EL (cell line): ENCODE measurements at regions not wholly inside any gene's neighbourhood (a gene's known extent, or its start where the extent isn't known, plus 50 kb on each side); places are given as distances from the start of the nearest gene placed in this dataset.

Experiments
- DNase-seq: peaks from one replicate; pipeline ENCODE4 v3.0.0-alpha.2; 2016

DNA sequence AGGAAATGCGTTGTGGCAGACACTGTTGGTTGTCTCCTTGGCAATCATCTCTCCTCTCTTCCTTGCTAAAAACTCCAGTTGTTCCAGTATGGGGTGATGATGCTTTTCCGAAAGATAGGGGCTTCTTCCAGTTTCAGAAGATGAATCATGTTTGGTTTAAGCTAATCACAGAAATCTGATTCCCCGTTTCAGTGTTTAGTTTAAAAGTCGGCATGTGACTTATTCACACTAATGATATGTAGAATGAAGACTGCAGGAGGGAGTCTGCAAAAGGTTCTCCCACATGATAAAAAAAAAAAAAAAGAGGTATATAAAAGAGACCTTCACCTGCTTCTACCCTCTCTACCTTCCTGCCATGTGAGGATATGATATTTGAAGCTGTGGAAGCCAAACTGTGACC lies 239.0 kb upstream of the SIX2 start:
- DNase-seq = no peak

DNA sequence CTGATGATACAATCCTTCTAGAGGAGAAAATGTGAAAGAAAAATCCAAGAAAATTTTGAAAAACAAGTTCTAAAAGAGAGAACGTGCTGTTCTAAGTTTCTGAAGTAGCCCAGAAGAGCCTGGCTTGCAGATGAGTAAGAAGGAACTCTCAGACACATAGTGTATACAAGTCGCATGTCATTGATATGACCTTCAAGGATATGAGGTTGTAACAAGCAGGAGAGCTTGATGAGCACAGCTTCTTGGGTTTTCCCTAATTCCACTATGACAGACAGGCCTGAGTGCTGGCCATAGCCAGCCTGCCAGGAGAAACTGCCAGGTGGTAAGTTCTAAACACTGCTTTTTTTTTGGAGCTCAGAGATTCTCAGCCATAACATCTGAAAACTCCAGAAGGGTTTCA lies 235.7 kb upstream of the SIX2 start:
- no peak for DNase-seq

DNA sequence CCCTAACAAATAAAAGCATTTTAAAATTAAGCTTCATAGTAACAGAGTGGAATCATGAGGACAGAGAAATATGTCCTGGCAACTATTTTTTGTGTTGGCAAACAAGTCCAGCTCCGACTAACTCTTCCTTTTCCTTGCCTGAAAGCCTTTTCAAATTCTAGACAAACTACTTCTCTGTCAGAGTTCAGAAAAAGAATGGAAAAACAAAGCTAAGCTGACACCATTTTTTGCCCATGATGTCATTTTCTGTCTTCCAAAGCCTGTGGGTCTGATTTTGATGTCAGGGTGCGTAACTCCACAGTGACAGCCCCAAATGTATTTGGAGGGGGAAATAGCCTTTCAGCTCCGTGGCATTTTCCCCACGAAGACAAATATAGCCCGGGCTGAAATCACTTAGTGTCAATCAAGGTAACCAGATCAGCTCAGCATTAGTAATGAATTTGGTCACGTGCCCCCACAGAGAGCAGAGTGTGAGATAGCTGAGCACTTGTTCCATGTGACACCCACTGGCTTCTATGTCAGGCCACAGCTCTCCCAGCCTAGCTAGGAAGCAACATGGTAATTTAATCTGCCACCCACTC lies 233.0 kb upstream of the SIX2 start:
- DNase-seq = peak; percentile 47

DNA sequence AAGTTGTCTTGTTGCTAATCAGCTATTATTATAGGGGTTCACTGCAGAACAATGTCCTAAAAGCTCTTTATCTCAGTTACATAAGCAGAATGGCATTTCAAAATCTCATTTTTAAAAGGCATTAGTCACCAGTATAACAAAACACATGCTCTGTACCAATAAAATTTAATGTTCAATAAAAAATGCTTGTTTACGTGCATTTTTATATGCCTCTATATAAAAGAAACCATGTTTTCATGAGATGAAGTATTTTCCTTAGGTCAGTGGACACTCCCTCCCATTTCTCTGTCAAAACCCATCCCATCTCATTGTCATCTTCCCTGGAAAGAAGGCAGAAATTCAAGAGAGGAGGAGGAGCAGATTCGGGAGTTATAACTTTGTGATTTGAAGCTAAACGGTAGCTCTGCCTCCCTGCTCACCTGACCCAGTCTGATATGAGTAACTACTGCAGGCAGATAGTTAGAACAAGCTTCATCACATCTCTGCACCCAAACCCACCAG lies 231.9 kb upstream of the SIX2 start:
- peak; percentile 77 for DNase-seq

DNA sequence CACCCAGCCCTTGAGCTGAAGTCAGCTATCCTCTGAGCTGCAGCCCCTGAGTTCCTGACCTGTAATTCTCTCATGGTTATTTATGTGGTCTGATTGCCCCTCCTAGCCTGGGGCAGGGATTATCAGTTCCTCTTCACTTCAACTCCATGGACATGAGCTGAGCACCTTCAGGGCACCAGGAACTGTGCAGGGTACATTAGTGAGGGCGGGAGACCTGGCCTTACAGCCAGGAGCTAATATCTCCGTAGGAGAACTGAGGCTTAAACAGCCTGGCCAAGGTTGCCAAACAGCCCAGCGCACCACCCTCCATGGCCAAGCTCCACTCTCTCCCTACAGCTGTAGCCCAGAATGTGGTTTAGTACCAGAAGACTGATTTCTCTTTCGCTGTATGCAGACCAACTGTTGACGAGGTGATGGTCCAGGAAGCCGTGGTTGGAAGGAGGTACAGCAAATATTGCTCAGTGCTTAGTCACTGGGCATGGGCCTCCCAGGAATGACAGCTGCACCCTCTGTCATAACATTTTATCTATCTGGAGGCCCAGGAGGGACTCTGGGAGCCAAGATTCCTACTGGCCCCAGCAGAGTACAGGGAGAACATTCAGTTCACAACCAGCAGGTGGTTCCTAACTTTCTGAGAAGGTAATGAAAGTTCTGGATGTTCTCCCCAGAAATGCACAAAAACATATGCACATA lies 228.7 kb upstream of the SIX2 start:
- DNase-seq = peak; percentile 97

DNA sequence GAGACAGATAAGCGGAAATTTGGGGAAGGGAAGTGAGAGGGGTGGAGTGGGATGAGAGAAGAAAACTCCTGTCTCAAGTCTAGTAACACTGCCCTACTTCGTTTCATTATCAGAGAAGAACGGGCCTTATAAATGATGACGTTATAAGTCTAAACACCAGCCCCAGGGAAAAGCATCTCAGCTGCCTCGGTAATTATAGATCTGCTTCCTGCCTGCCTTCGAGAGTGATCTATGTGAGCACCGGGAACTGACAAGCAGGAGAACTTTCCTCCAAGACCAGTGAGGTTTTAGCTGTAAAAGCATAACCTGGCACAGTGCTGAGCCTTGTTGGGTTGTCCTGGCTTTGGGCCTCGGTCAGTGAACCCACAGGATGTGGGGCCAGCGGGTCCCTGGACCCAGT lies 227.9 kb upstream of the SIX2 start:
- DNase-seq = no peak

DNA sequence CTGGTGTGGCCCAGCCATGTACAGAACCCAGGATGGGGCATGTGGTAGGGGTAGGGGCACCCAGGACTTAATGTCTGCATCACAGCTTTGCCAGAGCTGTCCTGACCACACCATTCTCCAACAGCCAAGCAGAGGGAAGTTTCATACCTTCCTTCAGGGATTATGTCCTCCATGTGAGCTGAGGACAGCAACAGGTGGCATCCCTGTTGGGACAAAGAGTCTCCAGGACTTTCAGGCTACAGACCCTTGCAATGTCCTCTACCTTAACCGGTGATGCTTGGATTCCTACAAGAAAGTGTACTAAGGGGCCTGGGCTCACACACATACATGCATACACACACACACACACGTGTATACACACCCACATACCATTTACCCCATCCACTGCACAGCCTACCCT lies 227.0 kb upstream of the SIX2 start:
- DNase-seq = no peak

DNA sequence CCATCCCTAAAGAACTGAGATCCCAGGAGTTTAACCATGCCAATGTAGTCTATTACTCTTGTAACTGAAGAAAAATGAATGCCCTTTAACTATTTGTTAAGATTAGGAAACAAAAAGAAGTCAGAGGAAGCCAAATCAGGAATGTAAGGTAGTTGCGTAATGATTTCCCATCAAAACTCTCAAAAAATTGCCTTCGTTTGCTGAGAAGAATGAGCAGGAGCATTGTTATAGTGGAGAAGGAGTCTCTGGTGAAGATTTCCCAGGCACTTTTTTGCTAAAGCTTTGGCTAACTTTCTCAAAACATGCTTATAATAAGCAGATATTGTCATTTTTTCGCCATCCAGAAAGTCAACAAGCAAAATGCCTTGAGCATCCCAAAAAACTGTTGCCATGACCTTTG lies 224.0 kb upstream of the SIX2 start:
- no peak for DNase-seq

DNA sequence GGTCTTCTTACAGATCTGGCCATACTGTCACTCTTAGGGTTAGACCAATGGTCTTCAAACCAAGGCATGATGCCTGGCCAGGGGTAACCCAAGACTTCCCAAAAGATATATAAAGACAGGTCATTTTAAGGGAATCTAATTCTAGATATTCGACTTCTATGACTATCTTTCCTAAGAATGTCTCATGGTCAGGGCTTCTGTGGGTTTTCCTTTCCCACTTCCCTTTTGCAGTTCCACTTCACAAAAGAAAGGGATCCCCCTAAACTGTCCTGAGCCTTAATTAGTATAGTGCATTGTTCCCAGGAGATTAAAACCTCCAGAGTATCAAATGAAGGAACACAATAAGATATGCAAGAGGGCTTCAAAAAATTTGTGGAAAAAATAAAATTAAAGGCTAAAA lies 223.6 kb upstream of the SIX2 start:
- peak; percentile 19 for DNase-seq

DNA sequence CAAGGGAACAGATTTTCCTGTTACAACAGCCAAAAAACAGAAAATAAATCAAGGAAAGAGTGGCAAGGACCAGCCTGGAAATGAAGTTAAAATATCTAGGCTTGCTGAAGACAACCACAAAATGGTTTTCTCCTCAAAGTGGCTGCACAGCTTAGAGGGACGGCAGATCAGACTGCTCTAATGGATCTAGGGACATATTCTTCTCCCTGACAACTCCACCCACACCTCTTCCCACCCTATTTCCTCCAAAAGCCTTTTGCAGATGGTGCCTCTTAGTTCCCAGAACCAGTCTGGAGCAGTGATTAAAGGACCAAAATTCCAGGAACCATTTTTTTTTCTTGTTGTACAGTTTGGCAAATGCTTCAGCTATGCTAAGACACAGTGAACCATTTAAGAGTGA lies 220.2 kb upstream of the SIX2 start:
- DNase-seq = no peak

DNA sequence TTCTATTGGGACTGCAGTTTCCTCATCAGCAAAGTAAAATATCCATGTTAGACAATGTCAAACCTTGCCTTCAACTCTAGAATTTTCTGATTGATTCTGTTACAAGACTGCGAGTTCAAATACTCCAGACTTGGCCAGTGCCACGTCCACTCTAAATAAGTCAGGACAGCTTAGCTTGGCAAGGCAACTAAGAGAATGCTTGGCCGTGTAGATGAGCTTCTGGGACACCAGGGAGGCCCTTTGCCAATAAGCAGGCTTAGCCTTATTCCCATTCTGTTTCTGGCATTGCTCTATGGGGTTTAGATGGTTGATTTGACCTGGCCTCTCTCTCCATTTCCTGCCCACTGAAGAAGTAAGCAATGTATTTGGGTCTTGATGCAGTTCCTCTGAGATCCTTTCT lies 218.1 kb upstream of the SIX2 start:
- no peak for DNase-seq

DNA sequence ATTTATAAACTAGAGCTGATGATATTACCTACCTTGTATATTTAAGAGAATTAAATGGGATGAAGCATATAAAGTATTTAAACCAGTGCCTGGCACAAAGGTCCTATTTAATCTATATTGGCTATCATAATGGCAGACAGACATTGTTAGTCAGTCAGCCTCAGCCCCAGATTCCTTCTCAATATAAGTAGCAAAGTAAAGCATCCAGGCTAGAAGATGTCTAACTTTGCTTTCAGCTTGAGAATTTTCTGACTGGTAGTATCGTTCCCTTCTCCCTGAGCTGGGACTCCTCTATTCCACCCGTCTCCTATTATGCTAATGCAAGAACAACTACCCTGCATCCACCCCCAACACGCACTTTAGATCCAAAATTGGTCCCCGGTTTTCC lies 215.7 kb upstream of the SIX2 start:
- DNase-seq = no peak

DNA sequence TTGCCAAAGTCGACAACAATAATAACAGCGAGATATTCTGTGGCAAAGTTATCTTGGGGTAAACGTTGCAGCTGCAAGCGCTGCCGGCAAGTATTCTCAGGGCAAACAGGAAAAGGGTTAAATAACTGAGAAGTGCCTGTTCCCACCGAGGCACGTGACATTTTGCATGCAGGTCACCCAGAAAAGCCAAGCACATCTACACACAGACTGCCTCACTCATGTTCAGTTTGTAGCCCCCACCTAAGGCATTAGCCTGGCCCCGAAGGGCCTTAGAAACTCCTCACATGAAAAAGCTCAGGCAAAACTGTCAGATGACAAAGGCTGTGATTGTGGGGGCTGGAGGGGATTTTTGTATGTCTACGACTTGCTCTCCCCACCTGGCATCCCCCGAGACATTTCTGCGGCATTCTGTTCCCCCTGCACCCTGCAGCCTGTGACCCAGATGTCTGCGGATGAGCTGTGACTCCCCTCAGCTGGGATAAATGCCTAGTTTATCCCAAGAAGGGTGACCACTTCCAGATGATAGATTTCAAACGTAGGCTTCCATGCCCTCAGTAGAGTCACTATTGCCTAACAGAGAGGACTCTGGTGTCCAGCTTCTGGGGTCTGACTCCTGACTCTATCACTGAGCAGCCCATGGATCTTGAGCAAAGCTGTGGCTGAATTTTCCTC lies 215.2 kb upstream of the SIX2 start:
- no peak for DNase-seq

DNA sequence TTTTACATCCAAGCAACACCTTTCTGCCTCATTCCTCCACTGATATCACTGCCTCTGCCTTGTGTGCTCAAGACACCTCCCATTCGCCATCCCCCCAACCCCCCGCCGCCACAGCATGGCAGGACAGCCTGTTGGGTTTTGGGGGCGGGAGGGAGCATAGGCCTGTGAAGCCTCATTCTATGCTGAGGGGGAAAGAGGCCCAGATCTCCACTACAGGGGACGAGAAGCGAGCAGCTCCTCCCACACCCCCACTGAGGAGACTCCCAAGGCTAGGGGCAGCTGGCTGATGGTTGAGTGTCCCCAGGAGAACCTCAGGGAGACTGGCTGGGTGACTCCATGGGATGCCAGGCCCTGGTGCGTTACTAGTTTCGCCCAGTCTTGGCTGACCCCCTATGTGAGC lies 214.3 kb upstream of the SIX2 start:
- no peak for DNase-seq

DNA sequence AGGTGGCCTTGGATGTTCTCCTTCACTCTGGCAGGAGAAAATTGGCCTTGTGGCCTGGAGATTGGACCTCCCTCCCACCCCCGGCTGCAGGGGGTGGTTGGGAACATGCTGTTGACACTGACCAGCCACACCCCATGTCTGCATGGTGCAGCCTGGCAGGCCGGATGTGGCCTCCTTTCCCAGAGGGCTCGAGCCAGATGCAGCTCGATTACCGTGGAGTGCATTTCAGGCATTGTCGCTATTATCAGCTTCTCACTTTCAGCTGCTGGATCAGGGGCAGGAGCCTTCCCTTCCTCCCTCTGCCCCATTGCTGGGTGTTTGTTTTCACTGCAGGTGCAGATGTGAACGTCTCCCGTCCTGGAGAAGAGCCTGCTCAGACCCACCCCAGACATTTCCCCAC lies 211.0 kb upstream of the SIX2 start:
- no peak for DNase-seq

DNA sequence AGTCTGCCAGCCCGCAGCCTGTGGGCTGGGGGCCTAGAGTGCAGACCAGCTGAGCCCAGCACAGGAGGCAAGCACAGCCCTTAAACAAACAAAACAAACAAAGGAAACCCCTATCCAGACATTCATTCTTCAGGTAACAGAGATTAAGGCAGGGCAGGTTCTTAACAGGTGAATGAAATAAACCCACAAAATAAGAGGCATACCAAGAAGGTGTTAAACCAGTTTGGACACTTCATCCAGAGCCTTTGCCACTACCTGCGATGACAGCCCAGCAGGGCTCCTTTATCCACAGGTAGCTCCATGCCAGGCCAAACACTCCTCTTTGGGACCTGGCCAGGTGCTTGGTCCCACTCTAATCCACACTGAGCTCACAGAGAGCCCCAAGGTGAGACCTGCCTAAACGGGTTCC lies 209.7 kb upstream of the SIX2 start:
- no peak for DNase-seq

DNA sequence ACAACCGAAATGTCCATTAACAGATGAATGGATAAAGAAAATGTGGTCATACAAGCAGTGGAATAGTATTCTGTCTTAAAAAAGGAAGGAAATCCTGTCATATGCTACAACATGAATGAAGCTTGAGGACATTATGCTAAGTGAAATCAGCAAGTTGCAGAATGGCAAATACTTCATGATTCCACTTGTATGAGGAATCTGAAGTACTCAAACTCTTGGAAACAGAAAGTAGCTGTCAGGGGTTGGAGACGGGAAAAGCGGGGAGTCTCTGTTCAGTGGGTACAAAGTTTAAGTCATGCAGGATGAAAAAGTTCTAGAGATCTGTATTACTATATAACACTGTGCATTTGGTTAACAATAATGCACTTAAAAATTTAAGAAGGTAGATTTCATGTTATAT lies 209.0 kb upstream of the SIX2 start:
- no peak for DNase-seq

DNA sequence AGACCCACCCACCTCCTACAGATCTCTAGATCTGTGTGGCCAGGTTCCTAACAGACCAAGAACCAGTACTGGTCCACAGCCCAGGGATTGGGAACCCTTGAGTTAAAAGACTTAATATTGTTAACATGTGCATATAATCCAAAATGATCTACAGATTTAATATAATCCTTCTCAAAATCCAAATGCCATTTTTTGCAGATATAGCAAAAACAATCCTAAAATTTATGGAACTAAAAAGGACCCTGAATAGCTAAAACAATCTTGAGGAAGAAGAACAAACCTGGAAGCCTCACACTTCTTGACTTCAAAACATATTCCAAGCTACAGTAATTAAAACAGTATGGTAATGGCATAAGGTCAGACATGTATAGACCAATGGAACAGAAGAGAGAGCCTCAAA lies 206.9 kb upstream of the SIX2 start:
- DNase-seq = no peak

DNA sequence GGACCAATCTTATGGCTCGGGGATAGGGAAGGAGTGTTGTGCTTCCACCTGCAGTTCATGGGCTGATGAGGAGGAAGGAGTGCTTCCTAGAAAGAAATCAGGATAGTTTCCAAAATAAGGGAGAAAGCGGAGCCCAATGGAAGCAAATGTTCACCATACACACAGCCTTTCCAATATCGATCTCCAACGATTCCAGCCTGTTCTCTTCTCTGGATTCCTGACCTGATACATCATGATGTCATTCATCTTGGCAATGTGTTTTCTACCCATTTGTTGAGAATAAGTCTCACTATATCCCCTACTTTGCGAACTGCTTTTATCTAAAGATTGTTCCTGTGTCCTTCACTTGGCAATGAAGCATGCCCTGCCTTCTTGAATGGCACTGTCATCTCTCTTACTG lies 205.3 kb upstream of the SIX2 start:
- DNase-seq = no peak

DNA sequence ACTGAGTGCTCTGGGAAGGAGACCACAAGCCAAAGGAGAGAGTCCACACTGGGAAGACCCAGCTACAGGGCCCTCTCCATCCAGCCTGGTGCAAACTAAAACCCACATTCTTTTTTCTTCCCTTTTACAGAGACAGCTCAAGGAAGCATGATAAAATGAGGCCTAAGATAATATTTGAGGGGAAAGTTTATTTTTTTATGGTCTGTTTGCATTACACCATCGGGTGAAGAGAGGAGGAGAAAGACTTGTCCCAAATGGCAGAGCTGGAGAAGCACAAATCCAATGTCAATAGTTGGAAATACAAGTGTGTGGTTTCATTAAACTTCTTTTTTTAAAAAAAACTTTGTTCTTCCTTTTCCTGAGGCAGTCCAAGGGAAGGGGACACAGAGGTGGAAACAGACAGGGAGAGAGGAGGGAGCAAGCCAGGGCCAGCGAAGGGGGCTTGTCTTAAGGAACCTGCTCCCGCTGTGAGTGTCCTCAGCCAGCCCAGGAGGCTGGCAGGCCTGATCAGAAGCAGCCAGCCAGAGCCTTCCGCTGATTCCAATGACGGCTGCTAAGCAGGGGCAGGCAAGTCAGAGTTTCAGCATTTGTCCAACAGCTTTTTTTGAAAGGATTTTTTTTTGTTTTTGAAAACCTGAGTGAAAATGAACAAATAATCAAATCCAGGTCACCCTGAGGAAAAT lies 203.8 kb upstream of the SIX2 start:
- DNase-seq = no peak

DNA sequence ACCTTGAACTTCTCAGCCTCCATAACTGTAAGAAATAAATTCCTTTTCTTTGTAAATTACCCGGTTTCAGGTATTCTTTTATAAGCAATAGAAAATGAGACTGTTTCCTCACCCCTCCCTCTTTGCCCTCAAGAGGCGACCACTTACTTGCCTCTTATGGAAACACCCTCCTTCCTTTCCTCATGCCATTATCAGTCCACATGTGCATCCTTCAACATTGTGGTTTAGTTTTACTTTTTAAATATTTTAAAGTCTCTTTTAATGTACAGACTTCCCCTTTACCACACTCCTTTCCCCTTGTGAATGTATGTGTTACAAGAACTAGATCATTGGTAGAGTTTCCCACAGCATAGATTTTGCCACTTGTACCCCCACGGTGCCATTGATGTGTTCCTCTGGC lies 202.4 kb upstream of the SIX2 start:
- no peak for DNase-seq

DNA sequence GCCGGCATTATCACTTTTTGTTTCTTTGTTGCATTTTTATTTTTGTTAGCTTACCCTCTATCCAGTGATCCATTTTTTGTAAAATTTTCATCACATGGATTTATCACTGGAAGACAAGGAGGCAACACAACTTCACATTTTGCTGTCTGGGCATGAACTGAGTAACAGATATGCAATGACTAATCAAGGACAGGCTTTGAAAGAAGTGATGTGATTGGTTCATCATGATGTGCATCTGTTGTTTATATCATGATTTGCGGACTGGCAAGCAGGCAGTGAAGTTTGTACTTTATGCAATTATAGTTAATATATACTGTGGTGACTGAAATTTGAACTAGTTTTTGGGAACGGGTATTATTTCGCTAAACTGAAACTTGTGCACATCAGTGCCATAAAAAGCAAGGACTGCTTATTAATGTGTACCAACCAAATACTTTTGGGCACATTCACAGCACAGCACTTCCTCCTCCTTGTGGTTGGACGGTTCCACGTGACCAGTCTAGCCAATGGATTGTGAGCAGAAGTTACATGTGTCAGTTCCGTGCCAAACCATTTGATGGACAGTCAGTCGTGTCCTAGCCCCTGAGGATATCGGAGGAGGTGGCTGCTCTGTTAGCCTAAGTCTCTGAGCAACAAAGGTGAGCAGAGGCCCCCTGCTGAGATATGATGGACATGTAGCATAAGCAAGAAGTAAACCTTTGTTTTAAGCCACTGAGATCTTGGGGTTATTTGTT lies 201.4 kb upstream of the SIX2 start:
- DNase-seq = no peak

DNA sequence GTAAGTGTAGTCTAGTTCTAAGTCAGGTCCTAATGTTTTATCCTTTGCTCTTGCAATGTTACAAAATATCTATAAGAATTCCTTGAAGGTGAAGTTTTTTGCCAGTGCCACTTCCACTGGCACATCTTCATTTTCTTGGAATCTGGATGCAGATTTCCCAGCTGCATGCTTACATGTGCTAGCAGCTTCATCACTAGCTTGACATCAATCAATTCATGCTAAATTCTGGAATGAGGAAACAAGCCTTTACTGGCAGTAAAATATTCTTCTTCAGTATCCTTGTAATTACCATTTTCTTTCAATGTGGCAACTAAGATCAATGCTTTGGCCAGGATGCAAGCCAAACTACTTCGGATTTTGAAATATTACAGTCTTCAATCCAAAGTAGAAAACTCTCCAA lies 200.6 kb upstream of the SIX2 start:
- DNase-seq = no peak
